HS-27A (cell line): ENCODE measurements at regions not wholly inside any gene's neighbourhood (a gene's known extent, or its start where the extent isn't known, plus 50 kb on each side); places are given as distances from the start of the nearest gene placed in this dataset.
"Not testable (repeated sequence)": the region's sequence is repeated elsewhere in the genome, so short reads cannot be mapped to it uniquely, and the experiment has no call there.

Source experiments
- DNase-seq: peaks from one replicate; pipeline ENCODE4 v3.0.0-alpha.2; 2012; ENCODE audit warnings: low read depth, missing footprints

GRCh38 chr5:125609011-125609410 is 814.2 kb upstream of the GRAMD2B start:
- DNase-seq, result no peak

GRCh38 chr5:125610892-125611291 is 812.3 kb upstream of the GRAMD2B start:
- DNase-seq, result no peak

GRCh38 chr5:125611541-125611940 is 811.7 kb upstream of the GRAMD2B start:
- no peak for DNase-seq

GRCh38 chr5:125612181-125612721 is 811.0 kb upstream of the GRAMD2B start:
- DNase-seq, result no peak

- no peak for DNase-seq
Observed at GRCh38 chr5:125612776-125613175, 810.4 kb upstream of the GRAMD2B start.

- no peak for DNase-seq
Observed at GRCh38 chr5:125630237-125630636, 793.0 kb upstream of the GRAMD2B start.

GRCh38 chr5:125633523-125633922 is 789.7 kb upstream of the GRAMD2B start:
- no peak for DNase-seq

GRCh38 chr5:125634216-125634835 is 788.9 kb upstream of the GRAMD2B start:
- DNase-seq, result no peak

- DNase-seq, result no peak
Observed at GRCh38 chr5:125639858-125640257, 783.4 kb upstream of the GRAMD2B start.

GRCh38 chr5:125652761-125653160 is 770.4 kb upstream of the GRAMD2B start:
- DNase-seq, result no peak

- DNase-seq, result no peak
Observed at GRCh38 chr5:125654392-125654791, 768.8 kb upstream of the GRAMD2B start.

- no peak for DNase-seq
Observed at GRCh38 chr5:125655156-125655555, 768.1 kb upstream of the GRAMD2B start.

GRCh38 chr5:125657936-125658335 is 765.3 kb upstream of the GRAMD2B start:
- no peak for DNase-seq

- no peak for DNase-seq
Observed at GRCh38 chr5:125659316-125660023, 763.7 kb upstream of the GRAMD2B start.

- DNase-seq, result no peak
Observed at GRCh38 chr5:125660231-125660895, 762.8 kb upstream of the GRAMD2B start.

- DNase-seq, result no peak
Observed at GRCh38 chr5:125661584-125661983, 761.6 kb upstream of the GRAMD2B start.

- DNase-seq, result no peak
Observed at GRCh38 chr5:125668884-125669283, 754.3 kb upstream of the GRAMD2B start.

- DNase-seq, result no peak
Observed at GRCh38 chr5:125673359-125673950, 749.8 kb upstream of the GRAMD2B start.

GRCh38 chr5:125679522-125679921 is 743.7 kb upstream of the GRAMD2B start:
- DNase-seq, result no peak

GRCh38 chr5:125683669-125684068 is 739.5 kb upstream of the GRAMD2B start:
- DNase-seq, result no peak

- DNase-seq, result no peak
Observed at GRCh38 chr5:125685771-125686170, 737.4 kb upstream of the GRAMD2B start.

- not testable (repeated sequence) for DNase-seq
Observed at GRCh38 chr5:125691738-125692530, 731.3 kb upstream of the GRAMD2B start.
